ENCODE measurements at regions not wholly inside any gene's neighbourhood (a gene's known extent, or its start where the extent isn't known, plus 50 kb on each side); places are given as distances from the start of the nearest gene placed in this dataset.
"Not testable (repeated sequence)": the region's sequence is repeated elsewhere in the genome, so short reads cannot be mapped to it uniquely, and the experiment has no call there.

DNA sequence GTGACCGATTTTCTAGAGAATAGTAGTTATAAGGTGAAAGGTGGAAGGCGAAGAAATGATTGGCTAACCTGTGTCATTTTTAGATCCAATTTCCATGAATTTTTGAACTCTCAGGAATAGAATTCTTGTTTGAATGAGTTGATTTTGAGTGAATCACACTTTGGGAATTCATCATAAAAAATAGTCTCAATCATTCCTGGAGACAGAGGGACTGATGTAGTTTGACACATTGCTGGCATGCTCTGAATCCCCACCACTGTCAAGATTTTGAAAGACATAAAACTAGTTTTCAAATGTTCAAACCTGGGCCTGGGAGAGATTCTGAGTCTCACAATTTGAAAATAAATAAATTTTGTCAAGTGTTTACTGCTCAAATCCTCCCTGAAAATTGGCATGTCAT, 861.4 kb upstream of the RAG2 start:
- DNase-seq = no peak

DNA sequence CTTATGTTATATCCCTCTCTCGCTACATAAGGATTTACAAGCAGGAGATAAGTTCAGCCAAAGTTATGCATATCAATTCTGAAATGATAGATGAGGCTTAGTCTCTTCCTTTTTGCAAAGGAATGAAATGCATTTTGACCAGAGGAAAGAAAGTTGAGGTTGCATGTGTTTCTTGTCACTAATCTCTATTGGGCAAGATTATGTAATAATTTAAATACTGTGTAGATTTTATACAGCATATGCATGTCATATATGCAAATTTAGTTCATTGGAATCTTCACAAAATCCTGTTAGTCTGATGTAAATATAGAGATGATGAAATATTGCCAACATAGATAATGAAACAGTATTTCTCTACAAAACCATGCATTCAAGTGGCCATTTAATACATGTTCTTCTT, 858.7 kb upstream of the RAG2 start:
- DNase-seq = no peak

DNA sequence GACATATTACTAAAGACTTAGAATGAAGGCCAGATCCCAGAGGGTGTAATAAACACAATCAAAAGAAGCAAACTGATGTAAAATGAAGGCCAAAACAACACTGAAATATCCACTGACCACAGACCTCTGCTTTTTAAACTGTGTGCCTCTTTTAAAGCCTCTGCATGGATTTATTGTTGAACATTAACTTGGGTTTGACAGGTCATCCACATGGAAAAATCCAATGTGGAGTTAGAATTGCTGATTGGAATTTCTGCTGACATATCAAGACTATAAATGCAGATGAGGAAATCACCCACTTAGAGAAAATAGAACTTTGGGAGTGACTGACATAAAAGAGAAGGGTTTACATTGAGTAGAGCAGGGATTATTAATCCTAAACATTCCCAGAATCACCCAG, 853.9 kb upstream of the RAG2 start:
- DNase-seq = no peak

DNA sequence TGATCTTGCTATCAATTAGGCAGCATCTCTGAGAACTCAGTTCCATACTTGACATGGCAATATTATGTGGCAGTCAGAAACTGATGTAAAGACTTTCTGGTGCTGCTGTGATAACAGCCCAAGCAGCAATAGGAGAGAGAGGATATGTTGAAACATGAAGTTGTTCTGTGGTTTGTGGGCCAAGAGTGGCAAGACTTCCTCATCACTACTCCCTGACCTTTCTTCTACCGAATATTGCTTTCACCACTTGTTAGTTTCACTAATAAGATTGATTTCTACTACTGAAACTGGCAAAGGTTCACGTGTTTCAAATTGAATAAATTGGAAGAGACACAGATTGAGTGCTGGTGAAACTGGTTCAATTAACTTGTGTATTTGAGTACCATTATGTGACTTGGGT, 852.6 kb upstream of the RAG2 start:
- DNase-seq = no peak

DNA sequence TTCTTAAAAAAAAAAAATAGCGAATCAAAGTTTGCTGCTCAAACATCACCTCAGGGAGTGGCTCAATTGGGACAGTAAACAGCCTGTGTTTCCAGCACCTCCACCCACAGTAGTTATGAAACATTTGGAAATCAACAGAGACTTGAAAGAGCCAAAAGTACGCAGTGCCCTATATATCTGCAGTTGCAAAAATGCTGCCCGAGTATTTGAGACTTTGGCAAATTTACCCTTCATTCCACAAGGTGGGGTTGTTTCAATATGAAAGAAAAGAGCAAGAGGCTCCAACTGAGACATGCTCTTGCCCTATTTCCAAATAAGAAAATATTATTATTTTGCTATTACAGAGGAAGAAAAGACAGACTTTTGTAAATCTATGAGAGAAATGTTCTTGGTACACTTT, 851.1 kb upstream of the RAG2 start:
- DNase-seq = peak in 3 of 56 donors; percentile 0 to 8 (median 8)

DNA sequence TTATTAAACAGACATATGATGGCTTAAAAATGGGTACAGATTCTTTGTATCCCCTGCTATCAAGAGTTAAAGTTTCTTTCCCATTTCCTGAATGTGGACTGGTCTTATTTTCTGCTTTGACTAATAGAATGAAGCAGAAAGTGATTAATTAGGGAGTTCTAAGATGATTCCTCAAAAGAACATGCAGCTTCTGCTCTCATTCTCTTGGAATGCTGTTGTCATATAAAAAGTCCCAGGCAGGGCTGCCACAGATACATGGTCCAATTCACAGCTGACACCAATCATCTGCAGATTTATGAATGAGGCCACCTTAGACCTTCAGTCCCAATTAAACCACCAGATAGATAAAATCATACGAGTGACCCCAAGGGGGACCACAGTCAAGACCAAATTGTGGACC, 844.5 kb upstream of the RAG2 start:
- no peak for DNase-seq

DNA sequence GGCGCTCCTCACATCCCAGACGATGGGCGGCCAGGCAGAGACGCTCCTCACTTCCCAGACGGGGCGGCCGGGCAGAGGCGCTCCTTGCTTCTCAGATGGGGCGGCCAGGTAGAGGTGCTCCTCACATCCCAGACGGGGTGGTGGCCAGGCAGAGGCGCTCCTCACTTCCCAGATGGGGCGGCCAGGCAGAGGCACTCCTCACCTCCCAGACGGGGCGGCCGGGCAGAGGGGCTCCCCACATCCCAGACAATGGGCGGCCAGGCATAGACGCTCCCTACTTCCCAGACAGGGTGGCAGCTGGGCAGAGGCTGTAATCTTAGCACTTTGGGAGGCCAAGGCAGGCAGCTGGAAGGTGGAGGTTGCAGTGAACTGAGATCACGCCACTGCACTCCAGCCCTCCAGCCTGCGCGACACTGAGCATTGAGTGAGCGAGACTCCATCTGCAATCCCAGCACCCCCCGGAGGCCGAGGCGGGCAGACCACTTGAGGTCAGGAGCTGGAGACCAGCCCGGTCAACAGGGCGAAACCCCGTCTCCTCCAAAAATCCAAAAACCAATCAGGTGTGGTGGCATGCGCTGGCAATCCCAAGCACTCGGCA, 833.7 kb upstream of the RAG2 start:
- not testable (repeated sequence) for DNase-seq

DNA sequence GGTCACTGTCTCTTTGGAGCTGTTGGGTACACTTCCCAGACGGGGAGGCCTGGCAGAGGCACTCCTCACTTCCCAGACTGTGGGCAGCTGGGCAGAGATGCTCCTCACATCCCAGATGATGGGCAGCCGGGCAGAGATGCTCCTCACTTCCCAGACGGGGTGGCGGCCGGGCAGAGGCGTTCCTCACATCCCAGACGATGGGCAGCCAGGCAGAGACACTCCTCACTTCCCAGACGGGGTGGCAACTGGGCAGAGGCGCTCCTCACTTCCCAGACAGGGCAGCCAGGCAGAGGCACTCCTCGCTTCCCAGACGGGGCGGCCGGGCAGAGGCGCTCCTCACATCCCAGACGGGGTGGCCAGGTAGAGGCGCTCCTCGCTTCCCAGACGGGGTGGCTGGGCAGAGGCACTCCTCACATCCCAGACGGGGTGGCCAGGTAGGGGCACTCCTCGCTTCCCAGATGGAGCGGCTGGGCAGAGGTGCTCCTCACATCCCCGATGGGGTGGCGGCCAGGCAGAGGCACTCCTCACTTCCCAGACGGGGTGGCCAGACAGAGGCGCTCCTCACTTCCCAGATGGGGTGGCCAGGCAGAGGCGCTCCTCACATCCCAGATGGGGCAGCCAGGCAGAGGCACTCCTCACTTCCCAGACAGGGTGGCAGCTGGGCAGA, 833.1 kb upstream of the RAG2 start:
- not testable (repeated sequence) for DNase-seq

DNA sequence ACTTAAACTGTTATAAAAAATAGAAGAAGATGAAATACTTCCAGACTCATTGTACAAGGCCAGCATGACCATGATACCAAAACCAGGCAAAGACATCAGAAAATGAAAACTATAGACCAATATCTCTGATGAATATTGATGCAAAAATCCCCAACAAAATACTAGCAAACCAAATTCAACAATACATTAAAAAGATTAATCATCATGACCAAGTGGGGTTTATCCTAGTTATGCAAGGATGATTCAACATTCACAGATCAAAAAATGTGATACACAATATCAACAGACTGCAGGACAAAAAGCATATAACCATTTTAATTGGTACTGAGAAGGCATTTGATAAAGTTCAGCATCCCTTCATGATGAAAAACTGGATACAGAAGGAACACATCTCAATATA, 824.5 kb upstream of the RAG2 start:
- DNase-seq = no peak

DNA sequence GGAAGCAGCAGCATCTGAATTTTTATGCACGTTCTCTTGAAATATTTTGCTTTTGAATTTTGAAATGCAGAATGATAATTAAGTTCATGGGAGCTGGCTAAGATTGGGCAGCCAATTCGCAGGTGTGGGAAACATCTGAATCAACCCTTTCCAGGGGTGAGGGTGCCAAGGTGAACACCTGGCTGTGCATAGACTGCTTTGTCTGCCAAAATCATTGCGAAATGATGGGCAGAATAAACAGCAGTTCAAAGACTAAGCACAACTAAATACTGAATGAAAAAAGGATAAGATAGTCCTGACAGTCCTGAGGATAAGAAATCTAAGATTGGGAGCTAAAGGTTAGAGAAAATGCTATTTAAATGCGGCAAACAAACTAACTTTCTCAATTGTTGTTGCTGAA, 813.3 kb upstream of the RAG2 start:
- no peak for DNase-seq

DNA sequence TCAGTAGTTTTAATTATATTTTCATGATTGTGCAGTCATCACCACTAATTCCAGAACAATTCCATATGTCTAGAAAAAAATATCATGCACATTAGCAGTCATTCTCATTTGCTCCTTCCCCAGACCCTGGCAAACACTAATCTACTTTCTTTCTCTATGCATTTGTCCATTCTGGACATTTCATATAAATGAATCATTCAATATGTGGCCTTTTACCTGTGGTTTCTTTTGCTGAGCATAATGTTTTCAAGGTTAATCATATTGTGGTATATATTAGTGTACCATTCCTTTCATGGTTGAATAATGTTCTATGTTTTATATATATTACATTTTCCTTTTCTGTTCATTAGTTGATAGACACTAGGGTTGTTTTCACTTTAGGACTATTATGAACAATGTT, 811.1 kb upstream of the RAG2 start:
- DNase-seq = no peak

DNA sequence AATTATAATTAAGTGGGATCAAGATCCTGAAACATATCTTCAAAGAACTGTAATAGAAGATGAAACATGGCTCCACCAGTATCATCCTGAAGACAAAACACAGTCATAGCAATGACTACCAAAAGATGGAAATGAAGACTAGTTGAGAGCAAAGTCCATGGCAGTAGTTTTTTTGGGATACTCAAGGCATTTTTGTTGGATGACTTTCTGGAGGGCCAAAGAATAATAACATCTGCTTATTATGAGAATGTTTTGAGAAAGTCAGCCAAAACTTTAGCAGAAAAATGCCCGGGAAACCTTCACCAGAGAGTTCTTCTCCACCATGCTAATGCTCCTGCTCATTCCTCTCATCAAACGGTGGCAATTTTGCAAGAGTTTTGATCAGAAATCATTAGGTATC, 809.4 kb upstream of the RAG2 start:
- DNase-seq = no peak

DNA sequence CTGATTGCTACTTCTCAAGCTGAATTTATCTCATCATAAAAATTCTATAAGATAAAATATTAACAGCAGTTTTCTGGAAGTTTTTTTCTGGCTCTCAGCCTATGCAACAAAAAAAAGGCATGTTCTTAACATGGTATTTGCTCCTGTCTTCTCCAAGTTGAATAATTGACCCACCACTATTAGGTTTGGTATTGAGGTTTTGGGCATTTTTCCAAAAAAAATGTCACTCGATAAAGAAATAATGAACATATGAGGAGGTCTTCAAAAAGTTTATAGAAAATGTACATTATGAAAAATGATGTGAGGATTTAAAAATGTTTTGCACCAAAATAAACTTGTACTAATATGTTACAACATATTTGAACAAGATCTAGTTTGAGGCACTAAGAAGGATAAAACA, 808.6 kb upstream of the RAG2 start:
- no peak for DNase-seq

DNA sequence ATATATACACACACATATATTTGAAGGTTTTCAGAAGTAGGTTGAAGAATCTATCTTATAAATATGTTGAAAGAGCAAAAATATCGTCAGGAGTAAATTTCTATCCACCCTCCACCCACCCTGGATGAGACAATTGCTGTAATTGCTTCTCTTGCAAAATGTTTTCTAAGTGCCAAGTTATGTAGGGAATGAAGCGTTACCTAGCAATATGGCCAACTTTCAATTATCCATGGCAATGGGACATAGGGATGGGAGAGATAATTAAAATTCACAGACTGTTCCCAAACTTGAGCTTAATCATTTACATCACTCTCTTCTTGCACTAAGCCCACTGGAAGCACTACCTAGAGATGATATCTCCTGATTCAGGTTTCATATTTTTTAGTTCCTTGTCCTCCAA, 806.2 kb upstream of the RAG2 start:
- DNase-seq = no peak

DNA sequence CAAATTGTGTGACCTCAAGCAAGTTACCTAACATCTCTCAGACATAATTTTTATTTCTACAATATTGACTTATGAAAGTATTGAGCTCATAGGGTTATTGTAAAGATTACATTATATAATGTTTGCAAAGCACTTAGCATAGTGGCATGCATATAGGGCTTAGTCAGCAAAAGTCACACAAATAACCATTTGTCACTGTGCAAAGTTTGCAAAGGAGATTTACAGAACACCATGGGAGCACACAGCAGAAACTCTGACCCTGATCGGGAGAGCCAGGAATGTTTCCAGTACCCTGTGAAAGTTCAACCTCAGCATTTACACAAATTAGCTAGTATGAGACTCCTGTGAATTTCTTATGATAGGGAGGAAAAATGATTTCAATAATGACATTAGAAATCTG, 804.6 kb upstream of the RAG2 start:
- DNase-seq = no peak

DNA sequence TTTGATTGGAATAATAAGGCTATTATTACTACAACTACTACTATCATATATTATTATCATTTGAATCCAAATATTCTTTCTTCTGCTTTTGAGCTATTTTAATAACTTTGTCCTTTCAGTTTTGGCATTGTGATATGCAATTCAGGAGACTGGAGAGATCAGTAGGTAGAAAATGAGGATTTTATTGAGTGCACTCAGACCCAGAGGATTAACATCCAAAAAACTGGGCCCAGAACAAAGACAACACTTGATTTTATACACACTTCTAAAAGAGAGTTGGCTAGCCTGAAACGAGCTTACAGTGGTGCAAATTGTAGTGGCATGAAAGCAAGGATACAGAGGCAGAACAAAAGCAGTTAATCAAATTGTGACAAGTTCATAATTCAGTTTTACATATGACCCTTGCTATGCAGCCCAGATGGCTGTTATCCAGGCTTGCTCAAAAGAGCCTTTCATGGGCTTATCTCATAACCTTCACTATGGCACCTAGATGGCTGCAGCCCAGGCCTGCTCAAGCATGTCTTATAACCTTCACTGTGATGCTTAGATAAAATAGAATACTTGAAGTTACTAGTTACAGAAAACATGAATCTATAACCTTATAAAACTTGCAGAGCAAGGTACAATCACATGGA, 796.3 kb upstream of the RAG2 start:
- no peak for DNase-seq

DNA sequence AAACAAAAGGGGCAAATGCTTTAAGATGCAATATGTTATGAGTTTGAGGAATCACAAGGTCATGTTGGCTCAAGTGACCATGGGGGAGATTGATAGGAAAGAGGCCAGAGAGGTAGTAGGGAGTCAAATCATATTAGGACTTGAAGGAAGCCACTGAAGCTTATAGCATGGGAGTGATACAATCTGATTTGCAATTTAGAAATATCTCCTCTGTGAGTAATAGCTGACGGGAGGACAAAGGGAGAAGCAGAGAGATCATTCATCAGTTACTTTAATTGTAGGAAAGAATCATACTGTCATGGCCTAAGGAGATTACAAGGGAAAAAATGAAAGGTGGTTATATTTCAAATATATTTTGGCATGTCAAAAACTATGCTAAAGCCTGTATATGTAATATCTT, 793.6 kb upstream of the RAG2 start:
- DNase-seq = no peak

DNA sequence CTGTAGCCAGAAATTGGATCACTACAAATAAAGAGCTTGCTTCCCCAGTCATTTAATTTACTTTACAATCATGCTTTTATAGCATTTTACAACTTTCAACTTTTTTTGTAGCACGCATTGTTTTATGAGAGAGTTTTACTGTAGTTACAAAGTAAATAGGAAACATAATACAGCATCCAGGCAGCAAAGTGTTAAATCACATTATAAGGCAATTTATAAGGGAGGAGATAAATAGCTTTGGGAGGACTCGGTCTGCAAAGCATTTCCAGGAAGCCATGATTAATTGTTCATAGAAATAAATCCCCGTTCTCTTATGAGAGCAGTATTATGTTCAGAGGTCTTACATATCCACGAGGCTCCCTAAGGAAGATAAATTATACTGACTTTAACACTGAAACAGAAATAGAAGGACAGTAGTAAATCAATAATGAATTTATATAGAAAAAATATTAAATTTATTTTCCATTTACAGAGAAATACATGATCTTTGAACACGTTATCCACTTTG, 792.6 kb upstream of the RAG2 start:
- DNase-seq = no peak

DNA sequence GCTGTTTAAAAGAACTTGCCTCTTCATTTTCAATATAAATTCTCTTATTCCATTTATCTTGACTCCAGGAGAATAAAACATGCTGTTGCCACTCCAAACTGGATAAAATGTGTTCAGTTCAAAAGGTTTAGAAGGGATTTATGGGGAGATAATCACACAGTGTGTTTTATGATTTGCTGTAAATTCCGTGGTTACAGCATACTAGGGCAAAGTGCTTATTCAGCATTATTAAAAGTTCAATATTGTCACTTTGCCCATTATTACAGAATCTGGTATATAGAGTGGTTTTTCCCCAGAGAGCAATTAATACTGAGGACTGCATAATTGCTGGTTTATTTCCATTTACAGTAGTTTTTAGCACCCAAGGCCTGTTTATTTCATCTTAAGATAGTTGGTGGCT, 780.9 kb upstream of the RAG2 start:
- no peak for DNase-seq

DNA sequence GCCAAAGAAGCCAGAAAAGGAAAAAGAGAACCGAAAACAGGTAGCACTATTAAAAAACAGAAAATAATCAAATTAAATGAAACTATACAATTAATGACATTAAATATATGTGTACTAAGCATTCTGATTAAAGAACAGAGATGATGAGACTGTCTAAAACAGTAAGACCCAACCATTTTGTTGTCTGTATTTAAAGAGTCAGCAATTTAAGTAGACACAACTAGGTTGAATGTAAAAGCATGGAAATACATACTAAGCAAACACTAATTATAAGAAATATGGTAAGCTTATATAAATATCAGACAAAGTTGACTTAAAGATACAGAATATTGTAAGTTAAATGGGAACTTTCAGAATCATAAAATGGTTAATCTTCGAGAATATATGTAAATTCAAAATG, 774.6 kb upstream of the RAG2 start:
- DNase-seq = no peak

DNA sequence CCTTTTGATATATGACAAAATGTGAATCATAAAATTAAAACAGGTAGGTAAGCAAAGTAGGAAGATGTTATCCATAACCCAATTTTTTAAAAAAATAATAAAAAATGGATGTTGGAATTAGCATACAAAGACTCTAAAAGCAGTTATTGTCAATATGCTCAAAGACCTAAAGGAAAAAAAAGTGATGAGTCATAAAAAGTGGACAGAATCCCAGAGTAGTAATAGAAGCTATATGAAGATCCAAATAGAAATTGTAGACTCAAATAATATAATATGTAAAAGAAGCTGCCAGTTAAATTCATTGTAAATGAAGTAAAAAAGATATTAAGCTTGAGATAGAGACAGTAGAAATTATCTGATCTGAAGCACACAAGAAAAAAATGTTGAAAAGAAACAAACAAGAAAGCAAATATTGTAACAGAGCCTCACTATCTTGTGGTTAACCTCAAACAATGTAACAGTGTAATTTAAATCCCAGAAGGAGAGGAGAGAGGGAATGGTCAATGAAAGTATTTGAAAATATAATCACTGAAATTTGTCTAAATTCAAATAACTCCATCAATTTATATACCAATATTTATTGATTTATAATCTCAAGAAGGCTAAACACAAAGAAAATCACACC, 773.4 kb upstream of the RAG2 start:
- DNase-seq = no peak

DNA sequence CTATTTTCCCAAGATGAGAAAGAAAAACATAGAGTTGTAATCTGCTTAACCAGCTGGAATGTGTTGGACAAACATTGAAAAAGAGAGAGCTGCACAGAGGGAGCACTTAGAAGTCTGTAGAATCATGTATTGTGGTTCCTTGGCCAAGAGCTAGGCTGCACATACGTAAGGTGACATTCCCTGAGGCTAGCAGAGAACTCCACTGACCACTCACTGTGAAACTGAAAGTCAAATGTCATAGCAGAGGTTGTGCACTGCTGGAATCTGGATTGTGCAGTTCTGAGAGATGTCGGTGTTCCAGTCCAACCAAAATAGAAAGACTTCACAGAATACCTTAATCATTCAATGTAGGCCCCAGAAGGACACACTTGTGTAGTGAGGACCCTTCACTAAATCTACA, 772.8 kb upstream of the RAG2 start:
- DNase-seq = no peak

Data from amygdala (tissue), 56 donors.